ENCODE measurements at regions not wholly inside any gene's neighbourhood (a gene's known extent, or its start where the extent isn't known, plus 50 kb on each side); places are given as distances from the start of the nearest gene placed in this dataset.

- no peak overlapping the region for H3K9ac ChIP-seq
- H3K36me3 ChIP-seq (ENCODE audit: insufficient read depth) = no peaks in the 10 kb centered on the region
- no peaks in the 10 kb centered on the region for H3K27me3 ChIP-seq (ENCODE audit: insufficient read depth, low read depth)
- no peak overlapping the region for H3K27ac ChIP-seq
- TF ChIP-seq CTCF (conservative IDR thresholded peaks at IDR 0.05; ENCODE audit: low read depth, low read length) = no peak
- H3K4me2 ChIP-seq = no peak overlapping the region
- H3K79me2 ChIP-seq (ENCODE audit: insufficient read depth, low read depth) = no peaks in the 10 kb centered on the region
- no peak overlapping the region for H3K4me3 ChIP-seq (IDR thresholded peaks at IDR 0.05; ENCODE audit: insufficient read depth, low read depth, low read length)
- H2AFZ ChIP-seq (ENCODE audit: low read depth) = no peak overlapping the region
- H3K4me1 ChIP-seq (ENCODE audit: low read depth, poor library complexity, severe bottlenecking) = no peaks in the 10 kb centered on the region
- H4K20me1 ChIP-seq (ENCODE audit: insufficient read depth) = no peaks in the 10 kb centered on the region
Measured at GRCh38 chr6:67165606-67166005, 1458.6 kb upstream of the EYS start.

- TF ChIP-seq CTCF (conservative IDR thresholded peaks at IDR 0.05; ENCODE audit: low read depth, low read length) = no peak
- H3K4me2 ChIP-seq = no peak overlapping the region
- no peak overlapping the region for H3K4me3 ChIP-seq (IDR thresholded peaks at IDR 0.05; ENCODE audit: insufficient read depth, low read depth, low read length)
- H3K36me3 ChIP-seq (ENCODE audit: insufficient read depth) = no peaks in the 10 kb centered on the region
- no peak overlapping the region for H3K27ac ChIP-seq
- no peaks in the 10 kb centered on the region for H3K4me1 ChIP-seq (ENCODE audit: low read depth, poor library complexity, severe bottlenecking)
- no peaks in the 10 kb centered on the region for H4K20me1 ChIP-seq (ENCODE audit: insufficient read depth)
- no peak overlapping the region for H2AFZ ChIP-seq (ENCODE audit: low read depth)
- no peak overlapping the region for H3K9ac ChIP-seq
- no peaks in the 10 kb centered on the region for H3K79me2 ChIP-seq (ENCODE audit: insufficient read depth, low read depth)
- no peaks in the 10 kb centered on the region for H3K27me3 ChIP-seq (ENCODE audit: insufficient read depth, low read depth)
Measured at GRCh38 chr6:67160820-67161219, 1453.8 kb upstream of the EYS start.

DNA sequence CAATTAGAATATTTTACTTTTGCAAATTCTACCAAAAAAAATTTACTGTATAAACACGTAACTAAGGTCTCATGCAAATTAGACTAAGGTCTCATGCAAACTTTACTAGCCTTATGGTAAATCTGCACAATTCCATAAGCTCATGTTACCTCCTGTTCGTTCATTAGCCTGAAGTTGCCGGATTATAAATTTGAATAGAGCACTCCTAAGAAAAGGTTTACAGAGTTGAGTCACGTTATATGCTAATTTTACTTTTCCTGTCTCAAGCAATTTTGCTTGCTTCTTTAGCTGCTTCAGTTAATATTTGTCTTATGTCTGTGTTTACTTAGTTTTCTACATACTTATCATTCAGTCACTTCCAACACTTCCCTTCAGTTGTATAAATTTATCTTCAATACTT is 1434.0 kb upstream of the EYS start:
- Histone ChIP-seq H3K27me3 (ENCODE audit: insufficient read depth, low read depth) (no peaks in the 10 kb centered on the region), H3K4me3 (IDR thresholded peaks at IDR 0.05; ENCODE audit: insufficient read depth, low read depth, low read length) (no peak overlapping the region), H3K9ac (no peak overlapping the region), H2AFZ (ENCODE audit: low read depth) (no peak overlapping the region), H3K4me2 (no peak overlapping the region), H3K4me1 (ENCODE audit: low read depth, poor library complexity, severe bottlenecking) (no peaks in the 10 kb centered on the region), H3K36me3 (ENCODE audit: insufficient read depth) (no peaks in the 10 kb centered on the region), H4K20me1 (ENCODE audit: insufficient read depth) (no peaks in the 10 kb centered on the region), H3K27ac (no peak overlapping the region), H3K79me2 (ENCODE audit: insufficient read depth, low read depth) (no peaks in the 10 kb centered on the region)
- TF ChIP-seq CTCF (conservative IDR thresholded peaks at IDR 0.05; ENCODE audit: low read depth, low read length) = no peak

DNA sequence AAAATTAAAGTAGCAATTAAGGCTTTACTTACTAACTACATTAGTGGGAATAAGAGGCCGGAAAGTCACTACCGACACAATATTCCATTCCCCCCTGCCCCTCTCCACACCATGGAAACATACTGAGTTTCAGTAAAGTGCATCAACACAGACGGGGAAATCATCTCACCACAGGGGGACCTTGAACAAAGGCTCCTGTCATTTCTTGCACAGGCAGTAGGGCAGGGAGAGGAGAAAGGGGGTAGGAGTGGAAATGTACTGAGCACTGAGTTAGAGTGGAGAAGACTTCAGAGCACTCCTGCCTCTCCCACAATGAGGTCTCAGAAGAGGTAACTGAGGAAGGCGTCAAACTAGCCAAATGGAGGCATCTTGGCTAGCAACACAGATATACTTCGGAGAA is 1426.9 kb upstream of the EYS start:
- Histone ChIP-seq H3K79me2 (ENCODE audit: insufficient read depth, low read depth) (no peaks in the 10 kb centered on the region), H3K27ac (no peak overlapping the region), H4K20me1 (ENCODE audit: insufficient read depth) (no peaks in the 10 kb centered on the region), H3K27me3 (ENCODE audit: insufficient read depth, low read depth) (no peaks in the 10 kb centered on the region), H3K4me1 (ENCODE audit: low read depth, poor library complexity, severe bottlenecking) (no peaks in the 10 kb centered on the region), H3K4me2 (no peak overlapping the region), H2AFZ (ENCODE audit: low read depth) (no peak overlapping the region), H3K36me3 (ENCODE audit: insufficient read depth) (no peaks in the 10 kb centered on the region), H3K4me3 (IDR thresholded peaks at IDR 0.05; ENCODE audit: insufficient read depth, low read depth, low read length) (no peak overlapping the region), H3K9ac (no peak overlapping the region)
- no peak for TF ChIP-seq CTCF (conservative IDR thresholded peaks at IDR 0.05; ENCODE audit: low read depth, low read length)

- Histone ChIP-seq H3K4me2 (no peak overlapping the region), H3K27ac (no peak overlapping the region), H3K4me3 (IDR thresholded peaks at IDR 0.05; ENCODE audit: insufficient read depth, low read depth, low read length) (no peak overlapping the region), H3K9ac (no peak overlapping the region), H4K20me1 (ENCODE audit: insufficient read depth) (no peaks in the 10 kb centered on the region), H3K4me1 (ENCODE audit: low read depth, poor library complexity, severe bottlenecking) (no peaks in the 10 kb centered on the region), H2AFZ (ENCODE audit: low read depth) (no peak overlapping the region), H3K27me3 (ENCODE audit: insufficient read depth, low read depth) (no peaks in the 10 kb centered on the region), H3K79me2 (ENCODE audit: insufficient read depth, low read depth) (no peaks in the 10 kb centered on the region), H3K36me3 (ENCODE audit: insufficient read depth) (no peaks in the 10 kb centered on the region)
- TF ChIP-seq CTCF (conservative IDR thresholded peaks at IDR 0.05; ENCODE audit: low read depth, low read length) = no peak
Measured at GRCh38 chr6:67131827-67132226, 1424.8 kb upstream of the EYS start.
